Sciatic nerve (tissue), 2 donors: ENCODE measurements at regions not wholly inside any gene's neighbourhood (a gene's known extent, or its start where the extent isn't known, plus 50 kb on each side); places are given as distances from the start of the nearest gene placed in this dataset.

Experiments used
- ATAC-seq: fragments of 200-7000 bp; cut with Tn5 transposase; one replicate; pipeline ENCODE4 v1.9.1; 2020; ENCODE audit warnings: mild to moderate bottlenecking, moderate library complexity
- DNase-seq: peaks from one replicate; pipeline ENCODE4 v3.0.0-alpha.2; 2020; ENCODE audit warnings: low spot score
- intact Hi-C: fragments of 100-400 bp; cut with DNase I; formaldehyde crosslinking; loops from one replicate; pipeline ENCODE4 v1.14.2; 2022
- donor health status: DM: no; HTN: no; CAD: no.
- donor health status: DM: no; HTN: no; CAD: no.

DNA sequence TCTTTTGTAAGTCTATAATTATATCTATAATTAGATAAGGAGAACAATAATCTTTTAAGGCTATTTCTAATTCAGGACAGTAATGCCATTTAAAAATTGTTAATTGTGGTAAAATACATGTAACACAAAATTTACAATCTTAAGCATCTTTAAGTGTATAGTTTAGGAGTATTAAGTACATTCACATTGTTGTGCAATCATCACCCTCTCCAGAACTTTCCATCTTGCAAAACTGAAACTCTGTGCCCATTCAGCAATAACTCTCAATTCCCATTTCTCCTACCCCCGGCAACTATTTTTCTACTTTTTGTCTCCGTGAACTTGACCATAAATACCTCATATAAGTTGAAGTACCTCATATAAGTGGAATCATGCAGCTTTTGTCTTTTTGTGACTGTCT, 93.9 kb upstream of the KCNA3 start:
- intact Hi-C loops = loop anchor here (10.0 kb wide), 1 partner anchor 144 kb away; no protein-coding TSS in a partner anchor
- no peak for ATAC-seq

DNA sequence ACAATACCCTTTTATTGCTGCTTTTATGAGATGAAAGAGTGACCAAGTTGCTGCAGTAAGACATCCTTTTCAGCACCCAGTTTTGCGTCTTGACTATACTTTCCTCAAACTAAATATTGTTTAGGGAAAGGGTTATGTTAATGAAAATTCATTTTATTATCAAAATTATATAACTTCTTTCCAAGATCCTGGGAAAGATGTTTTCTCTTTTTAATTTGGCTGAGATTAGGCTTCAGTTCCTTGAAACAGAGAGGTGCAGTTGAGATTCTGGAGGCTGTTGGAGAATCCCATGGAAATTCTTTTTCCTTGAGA, 91.6 kb upstream of the KCNA3 start:
- intact Hi-C loops = loop anchor here (10.0 kb wide), 1 partner anchor 141 kb away; no protein-coding TSS in a partner anchor
- ATAC-seq = no peak
- DNase-seq = no peak

More for the DNA sequence above, 93.9 kb upstream of the KCNA3 start:
- DNase-seq = no peak

DNA sequence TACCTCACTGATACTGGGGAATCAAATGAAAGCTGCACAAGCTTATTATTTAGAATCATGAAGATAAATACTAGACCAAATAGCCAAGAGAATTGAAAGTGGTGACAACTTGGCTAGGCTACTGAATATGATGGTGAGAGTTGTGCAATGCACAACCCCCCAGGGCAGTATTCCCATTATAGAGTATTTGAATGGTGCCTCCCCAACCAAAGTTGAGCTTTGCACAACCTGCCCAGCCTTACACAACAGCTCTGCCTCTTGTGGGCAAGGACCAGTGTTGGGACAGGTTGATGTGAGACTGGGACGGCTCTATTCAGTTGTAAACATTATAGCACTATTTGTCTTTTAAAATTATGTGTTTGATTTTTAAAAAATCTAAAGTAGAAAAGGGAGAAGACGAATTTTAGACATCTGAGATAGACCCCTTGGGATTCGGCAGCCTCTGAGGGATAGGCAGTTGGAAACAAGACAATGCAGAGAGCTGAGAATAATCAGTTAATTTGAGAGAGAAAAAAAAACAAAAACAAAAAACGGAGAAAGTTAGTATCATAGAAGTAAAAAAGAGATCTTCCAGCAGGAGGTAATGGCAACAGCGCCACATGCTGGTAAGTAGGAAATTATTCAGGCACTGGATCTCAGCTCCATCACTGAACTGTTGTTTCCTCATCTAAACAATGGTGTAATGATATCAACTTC, 91.0 kb upstream of the KCNA3 start:
- no peak for DNase-seq
- intact Hi-C loops = loop anchor here (10.0 kb wide), 1 partner anchor 141 kb away; no protein-coding TSS in a partner anchor
- no peak for ATAC-seq

DNA sequence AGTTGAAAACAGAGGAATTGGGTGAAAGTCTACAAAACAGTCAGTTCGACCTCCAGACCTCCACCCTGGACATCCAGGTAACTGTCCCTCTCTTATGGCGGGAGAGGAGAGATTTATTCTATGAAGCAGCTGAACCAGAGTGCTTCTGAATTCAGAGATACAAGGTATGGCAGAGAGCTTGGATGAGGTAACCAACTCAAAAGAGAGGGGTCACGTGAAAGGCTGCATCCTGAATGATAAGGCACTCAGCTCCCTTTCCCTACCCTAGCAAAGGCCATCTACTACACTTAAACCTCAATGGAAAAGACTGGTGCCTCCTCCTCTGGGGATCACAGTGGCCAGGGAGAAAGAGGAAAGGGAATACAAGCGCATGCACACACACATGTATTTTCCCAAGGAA, 88.4 kb upstream of the KCNA3 start:
- intact Hi-C loops = loop anchor here (10.0 kb wide), 1 partner anchor 138 kb away; no protein-coding TSS in a partner anchor
- ATAC-seq = no peak
- no peak for DNase-seq

DNA sequence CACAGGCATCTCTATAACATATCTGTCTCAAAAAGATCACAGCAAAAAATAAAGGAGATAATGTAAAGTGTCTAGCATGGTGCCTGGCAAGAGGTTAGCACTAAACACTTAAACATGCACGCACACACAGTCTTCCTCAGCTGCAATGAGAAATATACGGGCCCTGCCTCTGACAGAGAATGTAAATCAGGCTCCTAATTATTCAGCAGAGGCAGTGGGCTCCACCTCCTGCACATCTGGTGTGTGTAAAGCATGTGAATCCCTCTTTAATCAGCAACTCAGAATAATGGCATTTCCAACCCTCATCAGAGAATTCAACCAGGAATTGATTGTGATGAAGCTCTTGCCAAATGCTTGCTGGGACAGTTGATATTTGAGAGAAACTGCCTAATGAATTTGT, 85.6 kb upstream of the KCNA3 start:
- DNase-seq (no peak), ATAC-seq (no peak)
- intact Hi-C loops = loop anchor here (10.0 kb wide), 1 partner anchor 136 kb away; no protein-coding TSS in a partner anchor

DNA sequence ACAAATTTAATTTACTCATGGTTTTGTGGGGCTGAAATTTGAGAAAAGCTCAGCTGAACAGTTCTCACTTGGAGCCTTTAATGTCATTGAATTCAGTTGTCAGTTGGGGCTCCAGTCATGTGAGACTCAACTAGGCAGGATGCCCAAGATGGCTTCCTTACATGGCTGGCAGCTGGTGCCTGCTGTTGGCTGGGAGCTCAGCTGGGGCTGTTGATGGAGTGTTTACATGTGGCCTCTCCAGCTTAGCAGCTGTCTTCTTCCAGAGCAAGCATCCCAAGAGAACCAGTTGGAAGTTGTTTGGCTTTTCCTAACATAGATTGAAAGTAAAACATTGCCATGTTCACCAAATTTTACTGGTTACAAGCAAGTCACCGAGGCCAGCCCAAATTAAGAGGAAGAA, 81.8 kb upstream of the KCNA3 start:
- no peak for ATAC-seq
- DNase-seq = no peak
- intact Hi-C loops = no loop called here

DNA sequence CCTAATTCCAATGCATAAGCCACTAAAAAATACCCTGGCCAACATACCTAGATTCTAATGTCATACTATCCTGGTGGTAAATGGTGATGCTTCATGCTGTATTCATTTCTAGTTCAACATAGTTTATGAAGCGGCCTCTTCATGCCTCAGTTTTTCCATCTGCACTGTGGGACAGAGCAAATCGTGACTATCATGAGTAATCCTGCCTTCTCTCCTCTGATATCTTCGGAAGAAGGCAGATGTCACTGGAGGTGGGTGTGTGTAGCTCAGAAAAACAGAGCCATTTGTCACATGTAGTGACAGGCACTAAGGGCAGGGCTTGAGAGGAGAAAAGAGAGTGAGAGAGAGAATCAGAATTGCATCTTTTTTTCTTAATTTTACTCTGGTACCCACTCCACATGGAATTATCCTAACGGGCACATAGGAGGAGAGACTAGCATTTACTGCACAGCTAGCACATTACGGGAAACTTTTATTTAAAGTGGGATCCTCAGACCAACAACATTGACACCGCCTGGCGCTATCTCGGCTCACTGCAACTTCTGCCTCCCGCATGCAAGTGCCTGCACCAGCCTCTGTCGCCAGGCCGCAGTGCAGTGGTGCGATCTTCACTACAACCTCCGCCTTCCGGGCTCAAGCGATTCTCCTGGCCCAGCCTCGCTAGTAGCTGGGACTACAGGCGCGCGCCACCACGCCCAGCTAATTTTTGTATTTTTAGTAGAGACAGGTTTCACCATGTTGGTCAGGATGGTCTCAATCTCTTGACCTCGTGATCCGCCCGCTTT, 78.4 kb upstream of the KCNA3 start:
- no peak for ATAC-seq
- intact Hi-C loops = no loop called here
- DNase-seq = no peak

DNA sequence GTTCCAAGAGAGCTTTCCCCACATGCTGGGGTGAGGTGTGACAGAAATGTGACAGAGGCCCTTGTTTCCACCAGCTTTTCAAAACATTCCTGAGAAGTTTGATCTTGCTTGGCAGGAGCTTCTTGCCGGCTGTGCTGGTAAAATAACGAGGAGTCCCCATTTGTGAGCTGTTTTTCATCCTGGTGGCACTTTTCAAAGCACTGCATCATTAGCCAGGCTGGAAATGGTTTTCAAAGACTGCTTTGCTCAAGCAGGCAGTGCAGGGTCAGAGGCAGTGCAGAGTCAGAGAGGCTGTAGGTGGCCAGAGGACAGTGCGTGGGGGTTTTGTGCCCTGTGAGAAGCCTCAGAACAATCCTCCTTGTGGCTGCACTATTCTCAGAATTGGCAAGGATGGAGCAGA, 75.8 kb upstream of the KCNA3 start:
- no peak for DNase-seq
- intact Hi-C loops = no loop called here

DNA sequence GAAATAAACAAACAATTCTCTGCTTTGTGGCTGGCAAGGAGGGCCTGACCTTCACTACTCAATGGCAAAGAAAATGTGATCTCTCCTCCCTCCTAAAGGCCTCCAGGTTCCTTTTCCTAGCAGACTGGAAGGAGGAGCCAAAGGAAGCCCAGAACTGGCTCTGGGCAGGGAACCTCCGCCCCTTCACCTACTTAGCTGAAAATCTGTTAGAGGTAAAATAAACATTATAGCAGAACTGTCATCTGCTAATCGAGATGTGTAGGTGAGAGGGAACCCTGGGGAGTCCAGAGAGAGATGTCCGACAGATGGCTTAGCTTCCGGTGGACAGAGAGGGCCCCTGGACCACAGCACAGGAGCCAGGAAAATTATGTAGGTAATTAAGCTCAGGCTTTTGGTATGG, 75.2 kb upstream of the KCNA3 start:
- intact Hi-C loops = no loop called here
- ATAC-seq = no peak

More for the DNA sequence above, 75.8 kb upstream of the KCNA3 start:
- no peak for ATAC-seq

DNA sequence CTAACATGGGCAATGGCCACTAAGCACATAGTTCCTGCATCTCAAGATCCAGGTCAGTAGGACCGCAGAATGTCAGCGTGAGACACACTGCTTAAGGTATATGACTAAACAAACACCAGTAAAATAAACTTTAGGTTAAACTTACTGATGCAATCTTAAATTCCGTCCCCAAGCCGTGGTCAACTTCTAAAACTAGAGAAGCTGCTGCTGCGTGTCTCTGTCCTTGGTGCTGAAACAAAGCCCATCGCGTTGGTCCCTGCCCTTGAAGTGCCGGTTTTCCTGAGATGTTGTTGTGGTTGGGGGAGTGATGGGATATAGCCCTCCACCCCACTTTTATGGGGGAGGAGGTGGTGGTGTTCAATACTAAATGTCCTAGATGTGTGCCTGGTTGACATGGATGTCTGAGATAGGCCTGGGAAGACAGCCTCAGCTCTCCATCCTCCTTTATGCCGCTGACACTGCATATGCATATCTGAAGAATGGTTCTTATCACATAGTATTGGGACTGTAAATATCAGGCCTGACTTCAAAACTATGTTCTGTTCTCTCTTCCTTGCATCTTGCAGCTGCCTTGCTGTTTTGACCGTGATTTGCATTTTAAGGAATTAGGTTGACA, 72.0 kb upstream of the KCNA3 start:
- no peak for ATAC-seq
- DNase-seq = peak; percentile 63
- intact Hi-C loops = no loop called here

More for the DNA sequence above, 75.2 kb upstream of the KCNA3 start:
- DNase-seq = no peak

DNA sequence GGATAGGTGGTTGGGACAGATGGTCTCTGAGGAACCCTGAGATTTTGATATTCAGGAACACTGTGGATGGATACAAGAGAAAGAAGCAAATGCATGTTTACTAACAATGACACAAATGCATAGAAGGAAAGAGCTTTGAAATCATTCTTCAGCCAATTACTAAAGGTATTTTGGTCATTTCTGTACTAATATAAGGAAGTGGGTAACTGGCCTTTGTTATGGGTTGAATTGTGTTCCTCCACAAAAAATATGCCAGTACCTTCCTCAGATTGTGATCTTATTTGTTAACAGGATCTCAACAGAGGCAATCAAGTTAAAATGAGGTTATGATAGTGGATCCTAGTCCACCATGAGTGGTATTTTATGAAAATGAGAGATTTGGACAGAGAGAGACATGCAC, 68.7 kb upstream of the KCNA3 start:
- intact Hi-C loops = no loop called here

DNA sequence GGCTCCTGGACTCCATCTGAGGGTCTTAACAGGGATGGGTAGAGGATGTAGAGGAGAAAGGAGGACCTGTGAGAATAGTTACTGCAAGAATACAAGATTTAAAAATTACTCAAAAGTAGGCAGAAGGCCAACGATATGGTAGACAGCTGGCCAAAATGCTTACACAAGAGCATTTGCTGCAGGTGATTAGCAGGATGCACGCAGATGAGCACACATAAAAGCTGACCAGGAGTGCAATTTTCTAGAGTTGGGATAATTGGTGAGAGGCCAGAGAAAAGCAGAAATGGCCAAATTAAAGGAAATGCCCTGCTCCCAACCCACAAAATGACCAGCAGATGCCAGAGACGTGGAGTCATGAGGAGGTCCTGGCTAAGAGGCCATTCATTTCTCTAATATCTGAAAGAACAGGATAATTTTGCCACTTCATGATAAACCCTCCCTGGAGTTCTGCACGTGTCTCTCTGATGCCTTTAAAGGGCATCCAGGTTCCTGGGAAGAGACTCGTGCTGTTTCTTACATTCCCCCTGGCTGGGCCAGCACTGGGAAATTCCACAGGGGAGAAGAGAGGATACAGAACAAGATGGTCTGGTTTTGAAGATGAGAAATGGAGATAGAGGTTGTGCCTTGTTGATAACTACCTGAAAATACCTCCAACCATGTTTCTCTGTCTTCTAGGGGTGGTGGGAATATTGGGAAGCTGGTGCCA, 62.3 kb upstream of the KCNA3 start:
- ATAC-seq (no peak), DNase-seq (no peak)
- intact Hi-C loops = no loop called here

More for the DNA sequence above, 68.7 kb upstream of the KCNA3 start:
- ATAC-seq = no peak
- DNase-seq = no peak

DNA sequence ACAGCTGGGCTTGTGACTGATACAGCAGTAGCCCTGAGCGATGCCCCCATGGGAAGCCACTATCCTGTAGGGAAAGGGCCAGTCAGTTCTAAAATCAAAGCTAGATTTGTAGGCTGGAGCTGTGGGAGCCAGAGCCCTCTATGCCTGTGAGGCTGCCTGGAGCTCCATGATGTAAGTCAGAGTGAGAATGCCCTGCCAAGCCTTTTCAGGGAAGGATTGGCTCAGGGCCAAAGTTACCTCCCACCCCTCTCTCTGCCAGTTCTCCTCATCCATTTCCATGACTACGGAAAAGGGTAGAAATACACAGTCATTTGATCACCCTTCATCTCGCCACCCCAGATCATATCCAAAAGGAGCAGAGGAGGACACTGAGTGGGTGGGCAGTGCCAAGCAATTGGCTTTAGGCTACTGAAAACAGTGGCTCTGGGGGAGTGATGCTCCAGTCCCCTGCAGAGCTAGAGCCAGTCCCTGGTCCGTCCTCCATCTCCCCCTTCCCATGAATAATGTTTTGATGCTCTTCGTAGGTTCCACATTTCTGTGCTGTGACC, 59.5 kb upstream of the KCNA3 start:
- intact Hi-C loops = no loop called here
- ATAC-seq (no peak), DNase-seq (no peak)

DNA sequence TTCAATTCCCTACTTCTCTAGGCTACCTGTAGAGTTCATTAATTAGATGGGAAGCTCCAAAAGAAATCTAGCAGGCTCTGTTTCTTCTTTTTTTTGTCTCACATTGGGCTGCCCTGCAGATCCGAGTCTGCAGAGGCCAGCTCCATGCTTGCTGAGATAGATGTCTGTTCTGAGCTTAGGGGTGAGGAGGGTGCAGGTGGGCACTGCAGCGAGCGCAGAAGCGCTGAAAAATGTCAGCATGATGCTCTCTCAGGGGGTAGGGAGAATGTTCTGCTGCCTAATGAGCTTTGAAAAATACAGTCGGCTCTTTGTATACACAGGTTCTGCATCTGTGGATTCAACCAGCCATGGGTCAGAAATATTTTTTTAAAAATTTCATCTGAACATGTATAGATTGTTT, 56.8 kb upstream of the KCNA3 start:
- DNase-seq (no peak), ATAC-seq (no peak)
- intact Hi-C loops = no loop called here

DNA sequence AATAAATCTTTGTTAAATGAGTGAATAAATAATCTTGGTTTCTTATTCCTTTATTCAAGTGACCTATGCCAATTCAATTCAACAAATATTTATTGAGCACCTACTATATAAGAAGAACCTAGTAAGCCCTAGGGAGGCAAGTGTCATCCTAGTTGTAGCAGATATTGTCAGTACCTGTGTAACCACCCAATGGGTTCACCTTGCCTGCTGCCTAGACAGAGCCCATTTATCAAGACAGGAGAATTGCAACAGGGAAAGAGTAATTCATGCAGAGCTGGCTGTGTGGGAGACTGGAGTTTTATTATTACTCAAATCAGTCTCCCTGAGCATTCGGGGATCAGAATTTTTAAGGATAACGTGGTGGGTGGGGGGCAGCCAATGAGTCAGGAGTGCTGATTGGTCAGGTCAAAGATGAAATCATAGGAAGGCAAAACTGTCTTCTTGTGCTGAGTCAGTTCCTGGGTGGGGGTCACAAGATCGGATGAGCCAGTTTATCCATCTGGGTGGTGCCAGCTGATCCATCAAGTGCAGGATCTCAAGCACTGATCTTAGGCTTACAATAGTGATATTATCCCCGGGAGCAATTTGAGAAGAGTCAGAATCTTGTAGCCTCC, 53.8 kb upstream of the KCNA3 start:
- no peak for ATAC-seq
- no peak for DNase-seq
- intact Hi-C loops = no loop called here

DNA sequence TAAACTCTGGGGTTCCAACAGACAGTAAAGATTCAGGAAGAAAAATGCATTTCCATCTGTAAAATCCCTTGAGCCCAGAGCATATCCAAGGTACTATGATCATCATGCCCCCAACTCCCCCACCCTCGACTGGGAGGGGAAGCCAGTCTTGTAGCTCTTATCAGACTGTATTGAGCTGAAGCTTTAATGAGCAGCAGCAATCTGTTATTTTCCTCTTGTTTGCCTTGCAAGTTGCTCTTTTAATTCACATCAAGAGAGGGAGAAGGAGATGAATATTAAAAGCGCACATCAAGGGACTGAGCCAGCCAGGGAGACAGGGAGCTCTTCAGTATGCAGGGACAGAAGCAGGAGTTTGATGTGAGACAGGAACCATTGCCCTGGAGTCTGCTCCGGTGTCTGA, 52.5 kb upstream of the KCNA3 start:
- DNase-seq = no peak
- intact Hi-C loops = no loop called here
- no peak for ATAC-seq

DNA sequence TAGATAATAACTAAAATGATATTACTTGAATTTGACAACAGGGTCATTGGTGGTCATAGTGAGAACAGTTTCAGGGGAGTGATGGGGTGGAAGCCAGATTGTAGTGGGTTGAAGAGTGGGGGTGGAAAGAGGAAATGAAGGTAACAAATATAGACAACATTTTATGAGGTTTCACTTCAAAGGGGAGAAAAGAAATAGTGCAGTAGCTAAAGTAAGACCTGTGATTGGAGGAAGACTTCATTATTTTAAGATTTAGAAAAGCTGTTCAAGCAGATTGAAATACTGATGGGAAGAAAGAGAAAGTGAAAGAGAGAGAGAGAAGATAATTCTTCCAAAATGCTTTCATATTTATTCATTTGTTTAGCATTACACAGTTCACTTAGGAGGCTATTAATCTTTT, 52.0 kb upstream of the KCNA3 start:
- DNase-seq (no peak), ATAC-seq (no peak)
- intact Hi-C loops = no loop called here
